Glutamatergic neuron (in vitro differentiated cells): ENCODE measurements at regions not wholly inside any gene's neighbourhood (a gene's known extent, or its start where the extent isn't known, plus 50 kb on each side); places are given as distances from the start of the nearest gene placed in this dataset.
"Not testable (repeated sequence)": the region's sequence is repeated elsewhere in the genome, so short reads cannot be mapped to it uniquely, and the experiment has no call there.

Experiments
- DNase-seq: peaks from one replicate; pipeline ENCODE4 v3.0.0; 2022
- H3K27ac Mint-ChIP-seq: one replicate; pipeline ENCODE4 v1.8.0; 2020; ENCODE audit warnings: mild to moderate bottlenecking, mixed read lengths, inconsistent platforms; ENCODE audit not compliant: unreplicated experiment
- H3K27me3 Mint-ChIP-seq: one replicate; pipeline ENCODE4 v1.8.0; 2020; ENCODE audit warnings: mild to moderate bottlenecking, moderate library complexity, mixed read lengths, inconsistent platforms; ENCODE audit not compliant: unreplicated experiment
- H3K36me3 Mint-ChIP-seq: one replicate; pipeline ENCODE4 v1.8.0; 2020; ENCODE audit warnings: mild to moderate bottlenecking, mixed read lengths, inconsistent platforms; ENCODE audit not compliant: unreplicated experiment
- H3K4me1 Mint-ChIP-seq: one replicate; pipeline ENCODE4 v1.8.0; 2020; ENCODE audit warnings: mild to moderate bottlenecking, low read depth, mixed read lengths, inconsistent platforms; ENCODE audit not compliant: unreplicated experiment
- H3K4me3 Mint-ChIP-seq: one replicate; pipeline ENCODE4 v1.8.0; 2020; ENCODE audit warnings: mild to moderate bottlenecking, mixed read lengths, inconsistent platforms; ENCODE audit not compliant: unreplicated experiment
- H3K9me3 Mint-ChIP-seq: one replicate; pipeline ENCODE4 v1.8.0; 2020; ENCODE audit warnings: mild to moderate bottlenecking, moderate library complexity, mixed read lengths, inconsistent platforms; ENCODE audit not compliant: unreplicated experiment
- TF ChIP-seq, protein P1 (sequence below): fragments of 200-600 bp; sonication (generic); IDR thresholded peaks from one replicate; pipeline ENCODE4 v1.5.0; 2021; ENCODE audit not compliant: partially characterized antibody, unreplicated experiment

DNA sequence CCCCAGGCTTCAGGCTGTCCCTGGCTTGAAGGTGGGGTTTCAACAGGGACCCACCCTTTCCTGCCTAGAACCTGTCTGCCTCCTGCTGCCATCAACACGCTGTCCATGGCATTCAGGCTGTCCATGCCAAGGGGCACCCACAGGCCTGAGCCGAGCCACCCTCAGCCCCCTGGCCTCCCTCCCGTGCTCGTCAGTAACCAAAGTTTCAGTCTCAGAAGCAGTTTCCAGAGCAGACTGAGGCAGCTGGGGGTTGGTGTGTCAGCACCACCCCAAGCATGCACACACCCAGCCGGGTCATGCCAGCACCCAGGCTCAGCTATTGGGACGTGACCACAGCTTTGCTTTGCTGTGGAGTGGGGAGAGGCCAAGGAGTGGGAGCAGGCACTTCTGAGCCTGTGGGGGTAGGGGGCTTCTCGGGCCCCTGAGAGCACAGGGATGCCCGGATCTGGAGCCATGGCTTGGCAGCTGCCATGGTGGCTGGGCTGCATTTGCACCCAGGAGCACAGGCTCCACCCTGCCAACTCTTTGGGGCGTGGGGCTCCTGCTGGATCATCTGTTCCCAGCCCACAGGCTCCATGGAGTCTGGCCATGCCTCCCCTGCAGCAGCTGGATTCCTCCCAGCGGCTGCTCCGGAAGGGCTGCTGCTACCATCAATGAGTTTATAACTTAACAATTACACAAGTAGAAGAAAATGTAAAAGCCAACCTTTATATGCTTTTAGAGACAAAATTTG is 314.5 kb upstream of the SEMA3C start:
- Mint-ChIP-seq H3K4me3 (no peak overlapping the region), H3K27me3 (no peaks in the 10 kb centered on the region), H3K27ac (no peak overlapping the region), H3K36me3 (no peaks in the 10 kb centered on the region), H3K9me3 (peaks cover 2% of the 10 kb centered on the region), H3K4me1 (no peaks in the 10 kb centered on the region)
- TF ChIP-seq, protein P1, sequence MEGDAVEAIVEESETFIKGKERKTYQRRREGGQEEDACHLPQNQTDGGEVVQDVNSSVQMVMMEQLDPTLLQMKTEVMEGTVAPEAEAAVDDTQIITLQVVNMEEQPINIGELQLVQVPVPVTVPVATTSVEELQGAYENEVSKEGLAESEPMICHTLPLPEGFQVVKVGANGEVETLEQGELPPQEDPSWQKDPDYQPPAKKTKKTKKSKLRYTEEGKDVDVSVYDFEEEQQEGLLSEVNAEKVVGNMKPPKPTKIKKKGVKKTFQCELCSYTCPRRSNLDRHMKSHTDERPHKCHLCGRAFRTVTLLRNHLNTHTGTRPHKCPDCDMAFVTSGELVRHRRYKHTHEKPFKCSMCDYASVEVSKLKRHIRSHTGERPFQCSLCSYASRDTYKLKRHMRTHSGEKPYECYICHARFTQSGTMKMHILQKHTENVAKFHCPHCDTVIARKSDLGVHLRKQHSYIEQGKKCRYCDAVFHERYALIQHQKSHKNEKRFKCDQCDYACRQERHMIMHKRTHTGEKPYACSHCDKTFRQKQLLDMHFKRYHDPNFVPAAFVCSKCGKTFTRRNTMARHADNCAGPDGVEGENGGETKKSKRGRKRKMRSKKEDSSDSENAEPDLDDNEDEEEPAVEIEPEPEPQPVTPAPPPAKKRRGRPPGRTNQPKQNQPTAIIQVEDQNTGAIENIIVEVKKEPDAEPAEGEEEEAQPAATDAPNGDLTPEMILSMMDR, result no peak
- no peak for DNase-seq

DNA sequence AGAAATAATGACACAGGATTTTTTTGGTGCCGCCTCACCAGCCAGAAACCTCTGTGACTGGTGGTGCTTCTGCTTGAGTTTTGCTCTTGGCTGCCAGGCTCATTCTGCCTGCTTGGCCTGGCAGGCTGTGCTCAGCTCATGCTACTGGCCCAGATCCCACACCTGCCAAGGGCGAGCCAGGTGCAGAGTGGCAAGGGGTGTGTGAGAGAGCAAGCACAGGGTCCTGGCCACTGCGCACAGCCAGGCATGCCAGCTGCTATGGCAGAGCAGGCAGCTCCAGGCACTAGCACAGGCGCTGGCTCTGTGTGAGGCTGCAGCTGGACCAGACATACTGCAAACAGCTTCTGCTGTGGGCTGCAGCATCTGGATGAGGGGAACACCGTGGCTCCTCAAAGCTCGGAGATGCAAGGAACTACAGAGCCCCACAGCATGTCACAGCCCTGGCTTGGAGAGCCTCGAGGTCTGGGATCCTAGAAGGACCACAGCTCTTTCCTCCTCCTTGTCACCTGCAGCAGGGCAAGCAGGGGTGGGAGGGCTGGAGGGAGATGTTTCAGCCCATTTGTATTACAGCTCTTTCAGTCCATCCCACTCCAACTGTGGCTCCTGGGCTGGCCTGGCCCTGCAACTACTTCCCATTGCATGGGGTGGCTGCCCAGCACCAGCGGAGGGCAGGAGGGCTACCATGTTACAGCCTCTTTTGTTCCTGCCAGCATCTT is 313.4 kb upstream of the SEMA3C start:
- Mint-ChIP-seq H3K27me3 (no peaks in the 10 kb centered on the region), H3K27ac (no peak overlapping the region), H3K4me1 (no peaks in the 10 kb centered on the region), H3K4me3 (no peak overlapping the region), H3K9me3 (peaks cover 2% of the 10 kb centered on the region), H3K36me3 (no peaks in the 10 kb centered on the region)
- TF ChIP-seq, protein P1, result no peak
- no peak for DNase-seq

DNA sequence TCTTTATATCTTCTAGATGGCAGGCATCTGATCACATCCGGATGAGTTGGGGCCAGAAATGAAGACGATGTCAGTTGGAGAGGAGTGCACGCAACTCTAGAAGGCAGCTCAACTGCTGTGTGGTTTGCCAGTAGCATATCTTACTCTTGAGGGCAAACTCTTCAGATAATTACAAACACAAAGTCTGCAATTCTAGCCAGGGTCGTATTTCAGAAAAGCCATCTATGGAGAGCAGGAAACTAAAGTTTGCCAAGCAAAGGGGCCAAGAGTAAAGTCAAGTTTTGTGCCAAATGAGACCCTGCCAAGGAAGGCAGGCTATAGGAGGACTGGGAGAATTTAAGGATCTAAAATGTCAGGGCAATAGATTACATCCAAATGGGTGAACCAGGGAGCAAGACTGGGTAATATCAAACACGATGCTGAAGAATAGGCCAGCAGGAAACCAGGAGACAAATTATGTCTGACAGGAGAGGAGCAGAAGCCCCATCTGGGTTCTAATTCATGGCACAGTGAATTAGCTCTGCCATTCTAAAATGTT is 312.5 kb upstream of the SEMA3C start:
- H3K4me3 Mint-ChIP-seq, result no peak overlapping the region
- no peaks in the 10 kb centered on the region for H3K27me3 Mint-ChIP-seq
- no peaks in the 10 kb centered on the region for H3K4me1 Mint-ChIP-seq
- no peak overlapping the region for H3K27ac Mint-ChIP-seq
- peaks cover 2% of the 10 kb centered on the region for H3K9me3 Mint-ChIP-seq
- TF ChIP-seq, protein P1, result no peak
- H3K36me3 Mint-ChIP-seq, result no peaks in the 10 kb centered on the region
- no peak for DNase-seq

DNA sequence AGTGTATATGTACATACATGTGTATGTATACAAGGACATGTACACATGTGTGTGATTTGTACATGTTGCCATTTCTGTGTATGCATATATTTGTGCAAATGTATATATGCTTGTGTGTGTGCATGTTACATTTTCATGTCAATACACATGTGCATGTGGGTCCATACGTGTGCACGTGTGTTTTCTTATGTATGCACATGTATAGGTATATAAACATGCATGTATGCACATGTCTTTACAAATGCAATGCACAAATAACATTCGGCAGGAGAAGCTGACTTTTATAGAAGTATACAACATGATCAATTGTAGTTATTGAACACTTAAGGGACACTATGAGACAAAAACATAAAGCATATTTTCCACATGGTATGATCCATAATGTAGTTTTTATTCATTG is 307.4 kb upstream of the SEMA3C start:
- no peak for DNase-seq
- TF ChIP-seq, protein P1, result no peak
- H3K4me1 Mint-ChIP-seq, result no peaks in the 10 kb centered on the region
- peaks cover 8% of the 10 kb centered on the region for H3K9me3 Mint-ChIP-seq
- no peak overlapping the region for H3K4me3 Mint-ChIP-seq
- H3K27me3 Mint-ChIP-seq, result no peaks in the 10 kb centered on the region
- peaks cover 16% of the 10 kb centered on the region for H3K36me3 Mint-ChIP-seq
- no peak overlapping the region for H3K27ac Mint-ChIP-seq

DNA sequence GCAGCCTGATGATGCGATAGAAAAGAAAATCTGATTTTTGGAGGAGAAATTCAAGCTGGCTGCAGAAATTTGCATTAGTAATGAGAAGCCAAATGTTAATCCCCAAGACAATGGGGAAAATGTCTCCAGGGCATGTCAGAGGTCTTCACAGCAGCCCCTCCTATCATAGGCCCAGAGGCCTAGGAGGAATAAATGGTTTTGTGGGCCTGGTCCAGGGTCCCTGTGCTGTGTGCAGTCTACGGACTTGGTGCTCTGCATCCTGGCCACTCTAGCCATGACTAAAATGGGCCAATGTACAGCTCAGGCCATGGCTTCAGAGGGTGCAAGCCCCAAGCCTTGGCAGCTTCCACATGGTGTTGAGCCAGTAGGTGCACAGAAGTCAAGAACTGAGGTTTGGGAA is 303.8 kb upstream of the SEMA3C start:
- not testable (repeated sequence) for H3K4me1 Mint-ChIP-seq, H3K27ac Mint-ChIP-seq, H3K4me3 Mint-ChIP-seq, DNase-seq, H3K27me3 Mint-ChIP-seq, H3K9me3 Mint-ChIP-seq
- H3K36me3 Mint-ChIP-seq, result peaks cover 16% of the 10 kb centered on the region
